HG03460 (cell line): ENCODE measurements at regions not wholly inside any gene's neighbourhood (a gene's known extent, or its start where the extent isn't known, plus 50 kb on each side); places are given as distances from the start of the nearest gene placed in this dataset.

Experiments used
- ATAC-seq: cut with Tn5 transposase; IDR thresholded peaks from one replicate; pipeline ENCODE4 v1.9.1; 2021; ENCODE audit not compliant: unreplicated experiment

GRCh38 chr4:44071959-44072955 lies 376.4 kb downstream of the KCTD8 start:
- ATAC-seq = no peak

- ATAC-seq = no peak
These were observed 361.9 kb downstream of the KCTD8 start for GRCh38 chr4:44086753-44087152.

DNA sequence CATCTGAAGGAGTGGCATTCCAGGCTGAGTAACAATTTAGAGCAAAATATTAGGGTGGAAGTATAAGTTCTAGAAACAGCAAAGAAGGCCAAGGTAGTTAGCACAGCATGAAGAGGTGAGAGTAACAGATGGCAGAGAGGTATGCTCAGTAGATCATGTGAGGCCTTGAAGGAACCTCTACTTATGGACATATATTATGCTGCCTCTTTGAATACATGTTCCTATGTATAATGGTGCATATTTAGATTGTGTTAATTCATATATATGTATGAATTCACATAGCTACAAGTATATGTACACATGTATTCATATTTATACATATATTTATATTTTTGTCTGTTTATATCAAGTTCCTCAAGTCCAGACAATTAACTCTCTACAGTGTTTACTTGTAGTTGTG lies 355.2 kb downstream of the KCTD8 start:
- ATAC-seq = no peak

GRCh38 chr4:44098973-44099372 lies 349.6 kb downstream of the KCTD8 start:
- no peak for ATAC-seq

DNA sequence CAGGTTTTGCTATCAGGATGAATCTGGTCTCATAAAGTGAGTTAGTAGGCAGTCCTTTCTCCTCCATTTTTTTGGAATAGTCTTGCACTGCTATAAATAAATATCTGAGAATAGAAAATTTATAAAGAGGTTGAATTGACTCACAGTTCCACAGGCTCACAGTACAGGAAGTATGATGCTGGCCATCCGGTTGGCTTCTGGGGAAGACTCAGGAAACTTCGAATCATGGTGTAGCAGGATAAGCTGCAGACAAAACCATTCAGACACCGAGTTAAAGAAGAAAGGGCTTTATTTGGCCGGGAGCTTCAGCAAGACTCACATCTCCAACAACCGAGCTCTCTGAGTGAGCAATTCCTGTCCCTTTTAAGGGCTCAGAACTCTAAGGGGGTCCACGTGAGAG lies 348.2 kb downstream of the KCTD8 start:
- no peak for ATAC-seq

DNA sequence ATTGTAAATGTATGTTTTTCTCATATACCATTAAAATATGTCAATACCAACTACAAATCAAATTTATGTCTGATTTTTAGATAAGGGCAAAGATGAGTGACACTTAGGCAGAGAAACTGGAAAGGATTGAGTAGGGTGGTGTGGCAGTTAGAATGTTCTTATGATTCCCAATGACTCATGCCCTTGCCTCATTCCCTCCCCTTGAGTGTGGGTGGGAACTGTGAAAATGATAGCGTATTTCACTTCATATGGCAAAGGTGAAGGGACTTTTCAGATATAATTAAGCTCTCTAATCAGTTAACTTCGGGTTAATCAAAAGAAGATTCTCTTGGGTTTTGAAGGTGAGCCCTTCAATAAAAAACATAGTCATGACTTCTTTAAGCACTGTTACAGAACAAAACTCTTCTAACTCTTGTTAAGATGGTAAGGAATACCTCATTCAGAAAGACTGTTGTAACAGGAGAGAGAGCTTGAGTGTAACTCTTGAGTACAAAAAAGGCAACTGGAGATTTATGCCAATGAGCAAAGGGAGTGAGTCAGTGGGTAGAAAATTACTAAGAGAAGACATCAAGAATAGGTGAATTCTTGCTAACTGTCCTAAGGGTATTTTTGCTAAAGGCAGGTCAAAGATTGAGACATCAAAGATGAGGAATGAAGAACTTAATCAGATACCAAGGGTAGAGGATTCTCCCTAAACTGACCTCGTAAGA lies 329.5 kb downstream of the KCTD8 start:
- ATAC-seq = no peak

- no peak for ATAC-seq
These were observed 328.0 kb downstream of the KCTD8 start for GRCh38 chr4:44120646-44121045.

DNA sequence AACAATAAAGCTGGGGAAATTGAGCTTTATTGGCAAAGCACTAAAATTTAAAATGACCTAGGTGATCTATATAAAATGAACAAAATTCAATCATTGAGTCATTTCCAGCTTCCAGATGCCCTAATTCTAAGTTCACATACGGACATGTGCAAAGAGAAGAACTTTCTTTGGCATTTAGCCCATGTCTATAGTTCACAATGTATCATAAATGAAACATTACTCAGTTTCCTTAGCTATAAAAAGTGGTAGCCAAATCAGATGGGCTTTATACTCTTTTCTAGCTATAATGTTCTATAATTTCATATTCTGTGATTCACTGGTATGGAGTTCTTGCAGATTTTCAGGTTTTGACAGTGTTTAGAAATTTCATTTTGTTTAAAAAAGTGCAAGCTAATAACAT lies 327.4 kb downstream of the KCTD8 start:
- no peak for ATAC-seq
